OCI-LY7 (cell line): ENCODE measurements at regions not wholly inside any gene's neighbourhood (a gene's known extent, or its start where the extent isn't known, plus 50 kb on each side); places are given as distances from the start of the nearest gene placed in this dataset.

ENCODE experiments used
- BruUV-seq: library from RNA; stranded (reverse); fragments of 400-500 nt; replicated peaks from 2 replicates; lab custom pipeline; 2021; lab: Mats Ljungman, UMichigan
- CTCF ChIA-PET: fragments of 300-600 bp; sonication (Branson Sonifier 250); formaldehyde crosslinking; loops from one replicate; lab custom pipeline; 2022; ENCODE audit warnings: antibody characterized with exemption; ENCODE audit not compliant: unreplicated experiment; lab: Charles Lee
- POLR2A ChIA-PET: fragments of 300-600 bp; sonication (Branson Sonifier 250); formaldehyde crosslinking; loops from one replicate; lab custom pipeline; 2022; ENCODE audit warnings: antibody characterized with exemption; lab: Charles Lee
- DNase-seq: peaks from one replicate; pipeline ENCODE4 v3.0.0-alpha.2; 2015; ENCODE audit warnings: low spot score
- H2AFZ ChIP-seq: fragments of 200-600 bp; sonication (generic), shearing (Covaris generic); 2 replicates; pipeline ENCODE4 v1.6.1; 2014; ENCODE audit warnings: mild to moderate bottlenecking, antibody characterized with exemption, low read length, moderate library complexity
- H3K27ac ChIP-seq: fragments of 200-600 bp; sonication (generic); 2 replicates; pipeline ENCODE4 v1.5.1; 2014; ENCODE audit warnings: mixed run types, low read depth, mild to moderate bottlenecking, moderate library complexity, low read length, inconsistent platforms; ENCODE audit not compliant: poor library complexity, severe bottlenecking
- H3K36me3 ChIP-seq: fragments of 200-600 bp; sonication (generic); 2 replicates; pipeline ENCODE4 v1.6.1; 2014; ENCODE audit warnings: mild to moderate bottlenecking, antibody characterized with exemption, low read length, moderate library complexity, mixed read lengths; ENCODE audit not compliant: insufficient read depth
- H3K4me1 ChIP-seq: fragments of 200-600 bp; sonication (generic); 2 replicates; pipeline ENCODE4 v1.5.1; 2014; ENCODE audit warnings: mild to moderate bottlenecking, low read length; ENCODE audit not compliant: insufficient read depth, poor library complexity, severe bottlenecking
- H3K4me2 ChIP-seq: fragments of 200-600 bp; sonication (generic); 2 replicates; pipeline ENCODE4 v1.6.1; 2014; ENCODE audit warnings: mild to moderate bottlenecking, low read length
- H3K4me3 ChIP-seq: fragments of 200-600 bp; sonication (generic); 2 replicates; pipeline ENCODE4 v1.5.1; 2014; ENCODE audit warnings: mild to moderate bottlenecking, low read depth, low read length; ENCODE audit not compliant: poor library complexity, severe bottlenecking
- H3K79me2 ChIP-seq: fragments of 200-600 bp; sonication (generic); 2 replicates; pipeline ENCODE4 v1.6.1; 2016; ENCODE audit warnings: low read depth, mild to moderate bottlenecking, low read length, moderate library complexity, mixed read lengths; ENCODE audit not compliant: insufficient read depth
- H3K9me2 ChIP-seq: fragments of 200-600 bp; sonication (generic); 2 replicates; pipeline ENCODE4 v1.6.1; 2016; ENCODE audit warnings: mild to moderate bottlenecking, low read length, mixed read lengths; ENCODE audit not compliant: insufficient read depth
- H3K9me3 ChIP-seq: fragments of 200-600 bp; sonication (generic); 2 replicates; pipeline ENCODE4 v1.6.1; 2014; ENCODE audit warnings: mild to moderate bottlenecking, mixed run types, low read length, mixed read lengths
- H4K20me1 ChIP-seq: fragments of 200-600 bp; sonication (generic); 2 replicates; pipeline ENCODE4 v1.6.1; 2014; ENCODE audit warnings: mild to moderate bottlenecking, antibody characterized with exemption, low read length, moderate library complexity, mixed read lengths; ENCODE audit not compliant: insufficient read depth
- EZH2phosphoT487 ChIP-seq: fragments of 200-600 bp; sonication (generic); IDR thresholded peaks from 2 replicates; pipeline ENCODE4 v1.6.1; 2018; ENCODE audit warnings: low read depth, borderline replicate concordance, mild to moderate bottlenecking, mixed run types, antibody characterized with exemption, low read length, moderate library complexity, mixed read lengths
- intact Hi-C: fragments of 100-400 bp; cut with micrococcal nuclease; formaldehyde crosslinking; loops from one replicate; pipeline ENCODE4 v1.10.0; 2022; ENCODE audit not compliant: unreplicated experiment
- TF ChIP-seq, protein P1 (sequence below): fragments of 200-600 bp; sonication (generic); conservative IDR thresholded peaks from 2 replicates; pipeline ENCODE4 v1.5.1; 2014; ENCODE audit warnings: mild to moderate bottlenecking, antibody characterized with exemption, low read length, moderate library complexity, mixed read lengths

- H2AFZ ChIP-seq = no peak overlapping the region
- H3K27ac ChIP-seq = no peak overlapping the region
- H3K36me3 ChIP-seq = no peaks in the 10 kb centered on the region
- H3K4me1 ChIP-seq = no peaks in the 10 kb centered on the region
- DNase-seq = no peak
- no peaks in the 10 kb centered on the region for H4K20me1 ChIP-seq
- no TSS peak for BruUV-seq
- ChIA-PET CTCF (interaction anchor here (0.5 kb wide), 1 partner anchor 302 kb away, joined by 3 read pairs; no protein-coding TSS in a partner anchor), POLR2A (interaction anchor here (2.8 kb wide), 1 partner anchor 8 kb away, joined by 10 read pairs; no protein-coding TSS in a partner anchor)
- no peak overlapping the region for H3K4me2 ChIP-seq
- H3K79me2 ChIP-seq = no peaks in the 10 kb centered on the region
- H3K4me3 ChIP-seq = no peak overlapping the region
- H3K9me2 ChIP-seq = no peaks in the 10 kb centered on the region
- TF ChIP-seq, protein P1, sequence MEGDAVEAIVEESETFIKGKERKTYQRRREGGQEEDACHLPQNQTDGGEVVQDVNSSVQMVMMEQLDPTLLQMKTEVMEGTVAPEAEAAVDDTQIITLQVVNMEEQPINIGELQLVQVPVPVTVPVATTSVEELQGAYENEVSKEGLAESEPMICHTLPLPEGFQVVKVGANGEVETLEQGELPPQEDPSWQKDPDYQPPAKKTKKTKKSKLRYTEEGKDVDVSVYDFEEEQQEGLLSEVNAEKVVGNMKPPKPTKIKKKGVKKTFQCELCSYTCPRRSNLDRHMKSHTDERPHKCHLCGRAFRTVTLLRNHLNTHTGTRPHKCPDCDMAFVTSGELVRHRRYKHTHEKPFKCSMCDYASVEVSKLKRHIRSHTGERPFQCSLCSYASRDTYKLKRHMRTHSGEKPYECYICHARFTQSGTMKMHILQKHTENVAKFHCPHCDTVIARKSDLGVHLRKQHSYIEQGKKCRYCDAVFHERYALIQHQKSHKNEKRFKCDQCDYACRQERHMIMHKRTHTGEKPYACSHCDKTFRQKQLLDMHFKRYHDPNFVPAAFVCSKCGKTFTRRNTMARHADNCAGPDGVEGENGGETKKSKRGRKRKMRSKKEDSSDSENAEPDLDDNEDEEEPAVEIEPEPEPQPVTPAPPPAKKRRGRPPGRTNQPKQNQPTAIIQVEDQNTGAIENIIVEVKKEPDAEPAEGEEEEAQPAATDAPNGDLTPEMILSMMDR = no peak
- no peak for TF ChIP-seq EZH2phosphoT487
- intact Hi-C loops = loop anchor here (2.0 kb wide), 1 partner anchor 243 kb away; no protein-coding TSS in a partner anchor
- H3K9me3 ChIP-seq = no peaks in the 10 kb centered on the region
Observed at GRCh38 chr17:69853541-69854224, 221.3 kb upstream of the KCNJ16 start.

DNA sequence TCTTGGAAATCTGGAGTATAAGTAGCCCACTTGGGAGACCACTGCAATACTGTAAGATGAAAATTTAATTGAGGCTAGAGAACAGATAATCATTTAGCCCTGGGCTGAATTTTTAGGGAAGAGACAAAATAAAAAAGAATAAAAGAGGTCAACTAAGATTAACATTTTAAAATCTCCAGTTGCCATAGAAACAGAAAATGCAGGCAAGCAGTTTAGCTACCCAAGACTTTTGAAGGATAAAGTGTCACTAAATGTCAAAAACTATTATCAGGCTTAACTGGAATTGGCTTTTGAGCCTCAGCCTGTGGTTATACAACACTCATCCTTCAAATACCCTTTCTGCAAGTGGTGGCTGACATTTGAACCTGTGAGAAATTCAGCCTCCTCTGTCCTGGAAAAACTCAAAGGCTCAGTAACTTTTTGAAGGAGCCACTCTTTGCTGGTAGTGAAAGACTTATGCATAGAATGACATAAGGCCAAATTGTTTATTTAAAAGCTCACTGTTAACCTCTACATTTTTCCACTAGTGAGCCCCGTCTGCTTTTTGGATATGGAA lies 220.7 kb upstream of the KCNJ16 start:
- no peak overlapping the region for H3K4me3 ChIP-seq
- no peaks in the 10 kb centered on the region for H4K20me1 ChIP-seq
- ChIA-PET POLR2A (interaction anchor here (2.8 kb wide), 1 partner anchor 9 kb away, joined by 10 read pairs; no protein-coding TSS in a partner anchor), CTCF (no interaction called here)
- TF ChIP-seq EZH2phosphoT487 = no peak
- TF ChIP-seq, protein P1 = no peak
- no peaks in the 10 kb centered on the region for H3K79me2 ChIP-seq
- H3K27ac ChIP-seq = no peak overlapping the region
- DNase-seq = no peak
- no peak overlapping the region for H3K4me2 ChIP-seq
- no peak overlapping the region for H2AFZ ChIP-seq
- H3K9me3 ChIP-seq = no peaks in the 10 kb centered on the region
- BruUV-seq = no TSS peak
- no peaks in the 10 kb centered on the region for H3K4me1 ChIP-seq
- no peaks in the 10 kb centered on the region for H3K9me2 ChIP-seq
- H3K36me3 ChIP-seq = no peaks in the 10 kb centered on the region
- intact Hi-C loops = no loop called here

- BruUV-seq = no TSS peak
- H3K9me2 ChIP-seq = no peaks in the 10 kb centered on the region
- H3K27ac ChIP-seq = no peak overlapping the region
- intact Hi-C loops = no loop called here
- no peaks in the 10 kb centered on the region for H3K9me3 ChIP-seq
- no peak overlapping the region for H2AFZ ChIP-seq
- DNase-seq = no peak
- POLR2A ChIA-PET = interaction anchor here (0.7 kb wide), 1 partner anchor 14 kb away, joined by 3 read pairs; no protein-coding TSS in a partner anchor
- CTCF ChIA-PET = no interaction called here
- no peaks in the 10 kb centered on the region for H3K79me2 ChIP-seq
- H3K36me3 ChIP-seq = no peaks in the 10 kb centered on the region
- H3K4me2 ChIP-seq = no peak overlapping the region
- H4K20me1 ChIP-seq = no peaks in the 10 kb centered on the region
- no peak overlapping the region for H3K4me3 ChIP-seq
- no peaks in the 10 kb centered on the region for H3K4me1 ChIP-seq
- TF ChIP-seq, protein P1 = no peak
- no peak for TF ChIP-seq EZH2phosphoT487
Observed at GRCh38 chr17:69856946-69857345, 218.1 kb upstream of the KCNJ16 start.
